Psoas muscle (tissue), 7 donors: ENCODE measurements at regions not wholly inside any gene's neighbourhood (a gene's known extent, or its start where the extent isn't known, plus 50 kb on each side); places are given as distances from the start of the nearest gene placed in this dataset.
"Not testable (repeated sequence)": the region's sequence is repeated elsewhere in the genome, so short reads cannot be mapped to it uniquely, and the experiment has no call there.

ENCODE experiments used
- ATAC-seq, 4 donors: fragments of 200-7000 bp; cut with Tn5 transposase; one replicate each; pipeline ENCODE4 v1.9.1; 2020; ENCODE audit warnings: moderate library complexity in 3 of 4, mild to moderate bottlenecking in 2 of 4
- DNase-seq, 2 donors: peaks; one replicate each; pipeline ENCODE4 v3.0.0-alpha.2; 2020
- H3K27ac ChIP-seq: fragments of 200-600 bp; one replicate; pipeline ENCODE4 v1.8.0; 2022
- H3K27me3 ChIP-seq, 3 donors: fragments of 200-600 bp in 1 of 3; one replicate each; pipeline versions ENCODE4 v1.6.1 to v1.8.0; 2013 to 2022; ENCODE audit warnings: low read length in 2 of 3, mild to moderate bottlenecking in 2 of 3, moderate library complexity in 1 of 3; ENCODE audit not compliant: insufficient read depth in 3 of 3
- H3K36me3 ChIP-seq, 2 donors: fragments of 200-600 bp in 1 of 2; one replicate each; pipeline versions ENCODE4 v1.6.1 to v1.8.0; 2013 to 2022; ENCODE audit warnings: low read depth in 1 of 2, mild to moderate bottlenecking in 1 of 2, moderate library complexity in 1 of 2; ENCODE audit not compliant: insufficient read depth in 1 of 2
- H3K4me1 ChIP-seq: fragments of 200-600 bp; one replicate; pipeline ENCODE4 v1.8.0; 2022
- H3K4me3 ChIP-seq: fragments of 200-600 bp; one replicate; pipeline ENCODE4 v1.8.0; 2022; ENCODE audit warnings: mild to moderate bottlenecking
- H3K9me3 ChIP-seq: fragments of 200-600 bp; one replicate; pipeline ENCODE4 v1.8.0; 2022
- WGBS, 3 donors: extraction: QIAGEN DNeasy Blood & Tissue Kit; methylation state at CpG; one replicate each; pipeline versions ENCODE4 v1.1.6 to v1.1.7; 2013; 5-methylcytosine and 5-hydroxymethylcytosine counted together
- intact Hi-C, 2 donors: fragments of 100-400 bp; cut with DNase I; formaldehyde crosslinking; loops; one replicate each; pipeline versions ENCODE4 v1.11.0 to v1.14.2; 2022
- TF ChIP-seq, protein P1 (sequence below): fragments of 200-600 bp; IDR thresholded peaks from one replicate; pipeline ENCODE4 v1.8.0; 2022; ENCODE audit warnings: antibody characterized with exemption
- donor health status: healthy with polysubstance abuse.
- donor health status: DM: no; HTN: no; CAD: no; lungs with moderate emphysema.
- donor health status: Bipolar disorder and iron deficiency.
- donor health status: healthy.
- donor health status: DM: yes; HTN: yes; CAD: no.
- donor health status: DM: no; HTN: no; CAD: no.
- donor health status: DM: yes; HTN: yes; CAD: no.

DNA sequence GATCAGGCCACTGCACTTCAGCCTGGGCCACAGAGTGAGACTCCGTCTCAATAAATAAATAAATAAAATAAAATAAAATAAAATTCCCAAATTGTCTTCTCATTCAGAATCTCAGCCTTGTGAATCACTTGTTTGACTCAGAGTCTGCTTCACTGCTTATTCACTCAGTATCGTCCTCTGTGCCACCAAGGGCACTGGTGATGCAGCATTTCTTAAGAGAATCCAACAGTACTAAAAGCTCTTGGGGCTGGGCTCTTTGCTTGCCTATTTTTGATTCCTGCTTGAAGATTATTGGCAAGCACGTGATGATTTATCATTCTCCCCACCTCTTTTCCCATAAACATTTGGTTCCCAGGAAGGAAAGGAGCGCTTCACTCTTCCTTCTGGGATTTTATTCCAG, 54.8 kb upstream of the HMGB1 start:
- TF ChIP-seq, protein P1, sequence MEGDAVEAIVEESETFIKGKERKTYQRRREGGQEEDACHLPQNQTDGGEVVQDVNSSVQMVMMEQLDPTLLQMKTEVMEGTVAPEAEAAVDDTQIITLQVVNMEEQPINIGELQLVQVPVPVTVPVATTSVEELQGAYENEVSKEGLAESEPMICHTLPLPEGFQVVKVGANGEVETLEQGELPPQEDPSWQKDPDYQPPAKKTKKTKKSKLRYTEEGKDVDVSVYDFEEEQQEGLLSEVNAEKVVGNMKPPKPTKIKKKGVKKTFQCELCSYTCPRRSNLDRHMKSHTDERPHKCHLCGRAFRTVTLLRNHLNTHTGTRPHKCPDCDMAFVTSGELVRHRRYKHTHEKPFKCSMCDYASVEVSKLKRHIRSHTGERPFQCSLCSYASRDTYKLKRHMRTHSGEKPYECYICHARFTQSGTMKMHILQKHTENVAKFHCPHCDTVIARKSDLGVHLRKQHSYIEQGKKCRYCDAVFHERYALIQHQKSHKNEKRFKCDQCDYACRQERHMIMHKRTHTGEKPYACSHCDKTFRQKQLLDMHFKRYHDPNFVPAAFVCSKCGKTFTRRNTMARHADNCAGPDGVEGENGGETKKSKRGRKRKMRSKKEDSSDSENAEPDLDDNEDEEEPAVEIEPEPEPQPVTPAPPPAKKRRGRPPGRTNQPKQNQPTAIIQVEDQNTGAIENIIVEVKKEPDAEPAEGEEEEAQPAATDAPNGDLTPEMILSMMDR, result no peak
- Histone ChIP-seq H3K27me3 (no peaks in the 10 kb centered on the region), H3K4me1 (no peaks in the 10 kb centered on the region), H3K27ac (no peak overlapping the region), H3K9me3 (no peaks in the 10 kb centered on the region), H3K36me3 (no peaks in the 10 kb centered on the region), H3K4me3 (no peak overlapping the region)
- DNase-seq (no peak), ATAC-seq (no peak)
- intact Hi-C loops, result no loop called here
- WGBS, 3 donors, result 82 to 88% (median 88%) methylated on average over 4 of the region's 4 CpGs

DNA sequence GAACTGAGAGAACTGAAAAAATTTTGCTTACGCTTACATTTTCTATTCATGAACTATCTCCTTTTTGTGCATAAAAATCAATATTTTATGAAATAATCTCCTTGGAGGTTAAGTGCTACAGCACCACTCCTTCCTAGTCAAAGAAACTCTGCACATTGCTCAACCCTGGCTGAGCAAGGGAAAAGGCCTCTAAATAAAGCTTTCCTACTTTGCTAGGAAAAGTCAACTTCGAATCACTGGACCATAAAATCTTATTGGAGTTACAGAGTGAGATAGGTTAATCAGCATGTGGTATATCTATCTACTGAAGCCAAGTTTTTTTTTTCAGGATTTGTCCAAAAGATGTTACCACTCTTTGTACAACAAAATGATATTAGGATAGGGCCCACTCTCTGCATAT, 57.5 kb upstream of the HMGB1 start:
- DNase-seq (no peak), ATAC-seq (no peak)
- WGBS, 3 donors, result 71 to 86% (median 85%) methylated on average over 2 of the region's 2 CpGs
- no peaks in the 10 kb centered on the region for H3K4me1 ChIP-seq
- no peaks in the 10 kb centered on the region for H3K27me3 ChIP-seq
- H3K4me3 ChIP-seq, result no peak overlapping the region
- intact Hi-C loops, result no loop called here
- TF ChIP-seq, protein P1, result no peak
- no peak overlapping the region for H3K27ac ChIP-seq
- no peaks in the 10 kb centered on the region for H3K36me3 ChIP-seq
- no peaks in the 10 kb centered on the region for H3K9me3 ChIP-seq

DNA sequence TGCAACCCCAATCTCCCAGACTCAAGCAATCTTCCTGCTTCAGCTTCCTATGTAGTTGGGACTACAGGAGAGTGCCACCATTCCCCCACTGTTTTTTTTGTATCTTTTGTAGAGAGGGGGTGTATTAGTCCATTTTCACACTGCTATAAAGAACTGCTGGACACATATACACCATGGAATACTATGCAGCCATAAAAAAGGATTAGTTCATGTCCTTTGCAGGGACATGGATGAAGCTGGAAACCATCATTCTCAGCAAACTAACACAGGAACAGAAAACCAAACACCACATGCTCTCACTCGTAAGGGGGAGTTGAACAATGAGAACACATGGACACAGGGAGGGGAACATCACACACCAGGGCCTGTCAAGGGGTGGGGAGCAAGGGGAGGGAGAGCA, 58.1 kb upstream of the HMGB1 start:
- H3K27ac ChIP-seq, H3K4me1 ChIP-seq, DNase-seq, ATAC-seq, H3K36me3 ChIP-seq, H3K9me3 ChIP-seq, H3K4me3 ChIP-seq, H3K27me3 ChIP-seq, intact Hi-C loops: not testable (repeated sequence)
- WGBS, 3 donors, result 86 to 91% (median 91%) methylated on average over 1 of the region's 1 CpG

DNA sequence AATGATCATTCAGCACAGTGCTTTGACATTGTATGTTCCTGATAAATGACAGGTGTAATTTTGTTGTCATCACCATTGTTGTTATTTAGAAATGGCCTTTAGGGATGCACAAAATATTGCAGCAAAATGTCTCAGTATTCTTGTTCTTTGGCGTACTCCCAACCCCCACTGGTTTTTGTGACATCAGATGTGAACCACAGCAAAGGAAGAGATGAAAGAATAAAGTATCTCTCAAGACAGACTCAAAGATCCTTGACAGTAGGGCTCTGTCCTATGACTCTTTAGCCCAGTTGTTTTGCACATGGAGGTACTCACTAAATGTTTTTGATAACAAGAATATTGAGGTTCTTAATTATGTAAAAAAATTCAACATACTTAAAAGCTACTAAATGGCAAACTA, 59.5 kb upstream of the HMGB1 start:
- WGBS, 3 donors, result 0 to 69% (median 43%) methylated on average over 1 of the region's 1 CpG
- H3K9me3 ChIP-seq, H3K4me3 ChIP-seq, DNase-seq, H3K27me3 ChIP-seq, H3K36me3 ChIP-seq, H3K4me1 ChIP-seq, H3K27ac ChIP-seq, intact Hi-C loops, ATAC-seq: not testable (repeated sequence)

DNA sequence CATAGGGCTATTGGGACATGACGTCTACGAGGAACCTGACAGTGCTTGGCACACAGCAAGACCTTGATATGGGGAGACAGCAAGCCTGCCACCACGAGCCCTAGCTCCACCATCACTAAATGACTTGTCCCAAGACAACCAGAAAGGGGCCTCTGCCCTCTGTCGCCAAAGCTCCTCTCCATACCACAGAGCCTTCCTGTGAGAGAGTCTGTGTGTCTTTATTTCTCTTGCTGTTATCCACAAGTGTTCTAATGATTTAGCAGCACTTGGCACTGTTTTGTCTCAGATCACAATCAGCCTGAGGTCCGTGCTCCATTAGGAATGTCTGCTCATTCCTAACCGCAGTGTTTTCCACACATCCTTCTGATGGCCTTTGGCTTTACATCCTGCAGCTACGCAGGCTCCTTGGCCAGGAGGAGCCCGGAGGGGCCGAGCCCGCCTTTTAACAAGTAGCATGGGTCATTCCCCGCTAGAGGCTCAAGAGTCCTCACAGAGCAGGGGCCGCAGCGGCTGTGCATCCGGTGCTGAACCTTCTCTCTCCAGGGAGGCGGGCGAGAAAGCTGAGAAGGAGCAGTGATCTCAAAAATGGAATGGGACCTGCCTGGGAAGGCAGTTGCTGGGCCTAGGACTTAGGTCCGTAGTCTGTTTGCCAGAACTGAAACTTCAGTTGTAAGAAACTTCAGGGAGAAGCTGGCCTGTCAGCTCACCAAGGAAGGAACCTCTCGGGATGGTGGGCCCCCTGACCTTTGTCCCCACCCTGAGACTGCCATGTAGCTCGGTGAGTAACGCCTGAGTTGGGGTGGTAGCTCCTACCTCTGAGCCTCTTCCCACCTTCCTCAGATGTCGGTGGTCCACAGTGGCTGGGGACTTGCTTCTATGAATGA, 61.1 kb upstream of the HMGB1 start:
- TF ChIP-seq, protein P1, result no peak
- Histone ChIP-seq H3K4me3 (no peak overlapping the region), H3K27me3 (no peaks in the 10 kb centered on the region), H3K9me3 (no peaks in the 10 kb centered on the region), H3K36me3 (no peaks in the 10 kb centered on the region), H3K4me1 (no peaks in the 10 kb centered on the region), H3K27ac (no peak overlapping the region)
- peak; percentile 22 to 58 for DNase-seq
- ATAC-seq, result no peak
- intact Hi-C loops, result no loop called here
- WGBS, 3 donors, result 66 to 73% (median 66%) methylated on average over 21 of the region's 21 CpGs
